ENCODE measurements at regions not wholly inside any gene's neighbourhood (a gene's known extent, or its start where the extent isn't known, plus 50 kb on each side); places are given as distances from the start of the nearest gene placed in this dataset.

DNA sequence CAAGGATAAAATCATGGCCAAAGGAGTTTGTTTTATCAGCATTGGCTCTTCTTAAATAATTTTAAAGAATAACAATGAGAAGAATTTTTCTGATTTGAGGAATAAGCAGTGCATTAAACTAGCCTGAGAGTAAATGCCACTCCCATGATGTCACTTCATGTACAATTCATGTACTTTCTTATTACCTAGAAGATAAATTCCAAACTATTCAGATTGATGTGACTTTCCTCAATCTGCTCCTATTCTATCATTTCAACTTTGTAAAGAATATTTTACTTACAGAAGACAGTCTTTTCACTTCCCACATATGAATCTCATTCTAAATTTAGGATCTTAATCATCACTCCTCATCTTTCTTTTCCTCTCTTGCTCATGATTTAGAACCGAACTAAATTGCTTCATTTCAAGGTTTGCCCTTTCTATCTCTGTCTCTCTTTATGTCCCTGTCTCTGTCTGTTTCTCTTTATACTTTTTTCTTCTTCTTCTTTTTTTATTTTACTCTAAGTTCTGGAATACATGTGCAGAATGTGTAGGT is 1142.0 kb upstream of the PIK3C3 start:
- TF ChIP-seq ZNF274 (IDR thresholded peaks at IDR 0.05; ENCODE audit: low read depth, low read length), result no peak
- TF ChIP-seq SUZ12 (IDR thresholded peaks at IDR 0.05; ENCODE audit: extremely low read depth, insufficient read depth, insufficient read length), result no peak

Measured in NT2/D1 (cell line).